GM18517 (cell line): ENCODE measurements at regions not wholly inside any gene's neighbourhood (a gene's known extent, or its start where the extent isn't known, plus 50 kb on each side); places are given as distances from the start of the nearest gene placed in this dataset.

Experiments used
- ATAC-seq: cut with Tn5 transposase; IDR thresholded peaks from one replicate; pipeline ENCODE4 v1.9.1; 2021; ENCODE audit warnings: mild to moderate bottlenecking, moderate library complexity; ENCODE audit not compliant: unreplicated experiment

- ATAC-seq, result no peak
Observed at GRCh38 chr2:145366341-145366740, 846.4 kb upstream of the ZEB2 start.

DNA sequence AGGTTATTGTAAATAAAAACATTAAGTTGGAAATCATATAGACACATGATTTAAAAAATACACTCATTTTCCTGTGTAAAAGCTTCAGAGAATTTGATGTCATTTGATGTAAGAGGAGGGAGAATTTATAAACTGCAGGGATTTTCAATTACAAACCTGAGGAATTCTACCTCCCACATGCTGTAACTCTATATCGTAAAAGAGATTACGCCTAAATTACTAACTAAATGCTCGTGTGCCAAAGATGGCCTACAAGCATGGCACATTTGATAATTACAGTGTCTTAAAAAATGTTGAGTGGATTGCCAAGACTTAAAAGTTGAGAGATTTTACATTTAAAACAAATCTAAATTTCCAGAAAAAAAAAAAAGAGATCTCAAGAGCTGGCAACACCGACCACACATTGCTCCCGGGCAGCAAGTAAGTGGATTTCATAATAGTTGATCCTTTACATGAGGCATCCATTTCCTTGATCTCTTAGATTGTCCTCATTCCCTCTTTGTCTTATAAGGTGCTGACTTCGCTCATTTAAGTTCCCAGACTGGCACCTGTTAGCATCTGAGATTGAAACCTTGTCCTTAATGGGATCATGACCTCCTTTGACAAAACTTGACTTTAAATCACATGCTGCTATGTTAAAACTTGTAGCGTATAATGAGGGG, 840.3 kb upstream of the ZEB2 start:
- ATAC-seq, result no peak

DNA sequence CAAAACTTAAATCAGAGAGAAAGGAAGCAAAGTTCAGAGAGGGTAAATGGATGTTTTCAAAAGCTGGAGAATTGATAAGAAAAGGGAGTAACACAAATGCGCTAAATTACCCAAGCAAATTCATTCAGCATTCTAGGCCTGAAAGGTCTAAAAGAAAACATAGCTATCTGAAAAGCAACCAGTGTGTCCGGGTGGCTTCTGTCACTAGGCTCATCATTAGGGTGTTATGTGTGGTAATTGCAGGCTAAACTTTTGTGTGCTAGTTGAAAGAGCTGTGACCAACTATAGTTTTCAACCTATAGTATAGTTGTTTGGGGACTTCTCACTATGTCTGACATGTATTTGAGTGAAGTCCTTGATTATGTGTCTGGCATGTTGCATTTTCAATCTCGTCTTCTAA, 839.6 kb upstream of the ZEB2 start:
- ATAC-seq, result no peak

GRCh38 chr2:145356056-145356455, 836.1 kb upstream of the ZEB2 start:
- ATAC-seq, result no peak

DNA sequence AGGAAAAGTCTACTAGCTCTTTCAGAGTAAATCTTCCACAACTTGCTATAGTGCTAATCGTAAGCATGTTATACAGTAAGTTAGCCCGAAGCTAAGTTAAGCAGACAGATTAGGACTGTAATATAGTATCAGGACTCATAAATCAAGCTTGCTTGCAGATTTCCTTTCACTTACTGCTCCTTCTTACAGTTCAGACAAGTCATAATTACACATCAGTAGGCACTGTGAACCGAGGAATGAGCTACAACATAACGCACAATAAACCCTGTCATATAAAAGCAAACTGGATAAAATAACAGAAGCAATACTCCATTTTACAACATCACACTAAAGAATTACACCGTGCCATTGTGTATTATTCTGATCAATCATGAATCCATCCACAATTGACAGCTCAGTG, 832.6 kb upstream of the ZEB2 start:
- no peak for ATAC-seq

DNA sequence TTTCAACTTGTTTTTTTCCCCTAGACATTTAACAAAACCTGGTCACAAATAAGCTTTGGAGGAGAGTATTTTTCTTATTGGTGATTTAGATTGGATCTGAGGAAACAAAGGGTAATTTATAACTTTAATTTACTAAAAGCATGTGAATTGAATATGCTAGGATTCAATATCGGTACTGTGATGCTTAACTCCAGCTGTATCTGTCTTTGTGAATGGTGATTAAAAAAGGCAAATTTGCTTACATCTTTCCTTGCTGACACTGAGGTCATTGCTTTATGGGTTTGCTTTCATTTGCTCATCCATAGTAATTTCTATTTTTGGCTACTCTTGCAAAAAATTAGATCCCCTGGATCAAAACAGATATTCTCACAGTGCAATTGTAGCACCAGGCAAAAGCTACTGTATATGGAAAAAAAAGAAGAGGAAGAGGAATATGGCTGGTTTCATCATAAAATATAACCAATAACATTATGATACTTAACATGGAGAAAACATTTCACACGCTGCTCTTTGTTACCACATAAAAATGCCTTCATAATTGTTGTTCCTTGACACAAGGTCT, 832.0 kb upstream of the ZEB2 start:
- ATAC-seq, result no peak

DNA sequence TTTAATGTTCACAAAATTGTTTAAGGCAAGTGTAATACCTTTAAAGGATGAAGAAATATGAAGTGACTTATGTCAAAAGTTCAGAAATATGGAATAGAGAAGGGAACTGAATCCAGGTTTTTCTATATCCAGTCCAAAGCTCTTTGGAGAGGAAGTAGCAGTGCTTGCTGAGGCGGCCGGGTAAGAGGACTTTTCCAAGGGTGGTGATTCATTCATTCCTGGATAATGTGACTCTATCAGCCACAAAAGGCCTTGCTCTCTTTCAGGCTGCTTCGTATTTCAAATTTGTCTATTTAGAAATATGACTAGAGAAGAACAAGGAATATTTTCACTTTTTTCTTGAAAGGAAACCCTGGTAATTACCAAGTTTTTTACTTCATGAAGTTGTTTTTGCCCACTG, 830.1 kb upstream of the ZEB2 start:
- ATAC-seq, result no peak

DNA sequence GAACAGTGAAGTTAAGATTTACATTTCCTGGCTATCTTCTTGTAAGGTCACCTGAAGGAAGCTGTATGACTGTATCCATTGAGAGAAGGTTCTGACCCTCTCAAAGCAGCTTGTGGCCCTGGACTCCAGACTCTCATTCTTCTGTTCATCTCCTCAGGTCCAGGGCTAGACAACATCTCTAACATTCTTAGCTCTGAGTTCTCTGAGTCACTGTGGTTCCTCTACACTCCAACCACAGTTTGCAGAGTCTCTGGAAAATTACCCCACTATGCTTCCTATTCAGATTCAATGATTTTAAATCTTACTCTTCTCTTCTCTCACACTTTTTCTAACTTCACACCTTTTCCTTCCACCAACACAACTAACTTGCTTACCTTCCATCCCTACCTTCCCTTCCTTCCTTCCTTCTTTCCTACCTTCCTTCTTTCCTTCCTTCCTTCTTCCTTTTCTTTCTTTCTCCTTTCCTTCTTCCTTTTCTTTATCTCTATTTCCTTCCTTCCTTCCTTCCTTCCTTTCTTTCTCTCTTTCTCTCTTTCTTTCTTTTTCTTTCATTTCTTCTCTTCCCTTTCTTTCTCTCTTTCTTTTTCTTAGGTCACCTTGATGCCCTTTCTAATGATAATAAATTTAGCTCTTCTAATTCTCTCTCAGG, 824.3 kb upstream of the ZEB2 start:
- ATAC-seq, result no peak

DNA sequence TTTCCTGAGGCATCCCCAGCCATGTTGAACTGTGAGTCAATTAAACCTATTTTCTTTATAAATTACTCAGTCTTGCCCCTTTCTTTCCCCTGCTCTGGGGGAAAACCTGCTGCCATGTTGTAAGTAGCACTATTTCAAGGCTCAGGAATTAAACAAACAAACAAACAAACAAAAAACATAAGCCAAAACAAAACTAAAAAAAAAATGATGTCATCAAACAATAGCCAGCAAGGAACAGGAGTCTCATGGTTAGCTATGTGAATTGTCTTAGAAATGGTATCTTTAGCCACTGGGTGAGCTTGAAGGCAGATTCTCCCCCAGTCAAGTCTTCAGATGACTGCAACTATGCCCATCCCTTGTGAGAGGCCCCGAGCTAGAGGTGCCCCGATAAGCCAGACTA, 823.4 kb upstream of the ZEB2 start:
- ATAC-seq, result no peak

- no peak for ATAC-seq
Observed at GRCh38 chr2:145341536-145341935, 821.6 kb upstream of the ZEB2 start.

DNA sequence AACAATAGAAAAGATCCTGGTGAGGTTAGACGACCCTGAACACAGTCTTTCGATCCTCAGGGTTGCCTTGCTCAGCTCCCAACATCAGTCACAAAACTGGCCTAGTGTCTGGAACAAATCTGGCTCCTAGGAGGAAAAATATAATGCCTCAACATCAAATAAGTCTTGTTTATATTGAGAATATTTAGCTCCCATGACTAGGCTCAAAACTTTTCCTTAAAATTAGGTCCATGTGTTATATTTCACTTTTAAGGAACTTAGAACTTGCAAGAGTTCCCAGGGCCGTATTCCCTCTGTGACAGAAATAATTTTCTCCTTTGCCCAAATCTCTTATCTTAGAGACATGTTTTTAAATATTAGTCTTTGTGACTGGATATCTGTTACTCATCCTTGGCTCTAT, 819.7 kb upstream of the ZEB2 start:
- no peak for ATAC-seq

DNA sequence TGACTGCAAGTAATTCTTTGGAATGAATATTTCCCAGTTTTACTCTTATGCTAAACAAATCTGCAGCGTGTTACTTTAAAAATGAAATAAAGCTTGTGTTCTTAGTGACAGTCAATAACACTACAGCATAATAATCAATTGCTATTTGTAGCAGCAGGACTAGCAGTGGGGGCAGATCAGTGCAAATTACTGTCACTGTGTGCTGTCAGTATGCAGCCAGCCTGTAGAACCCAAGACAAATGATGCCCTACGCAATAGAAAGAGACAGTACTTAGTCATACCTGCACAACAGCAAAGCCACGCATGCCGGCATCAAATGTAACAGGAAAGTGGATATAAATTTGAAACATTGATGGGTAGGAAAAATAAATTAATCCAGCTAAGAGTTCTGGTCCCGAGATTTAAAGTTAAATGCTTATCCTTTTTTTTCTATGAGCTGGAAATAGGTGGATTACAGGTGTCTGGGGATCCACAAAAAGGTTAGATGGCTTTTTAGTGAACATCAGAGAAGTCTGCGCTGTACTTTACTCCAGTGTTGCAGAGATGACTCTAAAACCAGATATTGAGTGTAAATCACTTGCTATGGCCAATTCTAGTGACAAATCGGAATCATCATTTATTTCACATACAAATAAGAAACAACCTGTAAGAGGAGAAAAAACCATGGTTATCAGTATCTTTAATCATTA, 812.4 kb upstream of the ZEB2 start:
- no peak for ATAC-seq

DNA sequence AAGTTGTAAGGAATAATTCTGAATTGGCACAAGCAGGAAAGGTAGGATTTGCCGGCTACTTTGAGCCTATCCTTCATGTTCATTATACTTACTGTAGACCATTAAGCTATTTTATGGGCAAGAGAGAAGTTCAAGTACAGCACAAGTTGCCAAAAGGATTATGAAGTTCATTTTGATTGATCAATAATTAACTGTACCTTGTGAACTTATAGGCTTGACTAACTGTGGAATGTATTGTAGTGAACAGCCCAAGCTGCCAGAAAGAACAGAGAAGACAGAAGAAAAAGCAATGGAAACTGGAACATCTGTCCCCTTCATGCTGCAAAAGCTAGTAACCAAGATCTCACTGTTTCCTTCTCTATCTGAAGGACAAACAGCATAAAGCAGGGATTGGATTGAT, 810.1 kb upstream of the ZEB2 start:
- no peak for ATAC-seq

GRCh38 chr2:145325485-145325884, 805.6 kb upstream of the ZEB2 start:
- ATAC-seq, result no peak

DNA sequence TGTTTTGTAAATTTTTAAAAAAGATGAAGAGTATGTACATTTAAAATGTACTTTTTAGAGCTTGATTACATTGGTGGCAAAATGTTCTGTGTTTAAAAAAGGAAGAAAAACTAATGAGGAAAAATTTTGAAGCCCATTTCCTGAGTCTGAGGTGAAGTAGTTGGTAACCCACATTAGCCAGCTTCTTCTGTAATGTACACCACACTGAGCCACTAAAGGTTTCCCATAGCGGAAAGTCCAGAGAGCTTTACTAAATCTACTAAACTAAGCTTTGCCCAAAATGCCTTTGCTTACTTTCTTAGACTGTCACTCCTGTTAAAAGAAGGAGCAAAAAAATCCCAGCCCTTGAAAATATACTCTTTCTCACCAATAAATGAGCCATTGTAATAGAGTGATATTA, 804.8 kb upstream of the ZEB2 start:
- no peak for ATAC-seq

DNA sequence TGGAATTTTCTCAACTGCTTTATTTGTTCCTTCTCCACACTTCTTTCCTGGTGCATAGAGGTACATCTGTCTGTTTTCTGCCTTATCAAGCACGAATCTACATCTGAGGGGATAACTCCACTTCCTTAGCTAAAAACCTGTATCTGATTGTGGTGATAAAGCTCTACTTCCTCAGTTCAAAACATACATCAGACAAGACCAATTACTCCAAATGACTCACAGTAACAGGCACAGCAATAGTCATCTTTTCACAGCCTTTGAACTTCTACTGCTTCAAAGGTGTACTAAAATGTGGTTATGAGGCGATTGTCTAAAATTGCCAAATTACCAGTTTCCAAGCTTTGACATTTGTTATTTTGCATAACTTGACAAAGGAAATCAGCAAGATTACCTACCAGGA, 803.6 kb upstream of the ZEB2 start:
- ATAC-seq, result no peak

DNA sequence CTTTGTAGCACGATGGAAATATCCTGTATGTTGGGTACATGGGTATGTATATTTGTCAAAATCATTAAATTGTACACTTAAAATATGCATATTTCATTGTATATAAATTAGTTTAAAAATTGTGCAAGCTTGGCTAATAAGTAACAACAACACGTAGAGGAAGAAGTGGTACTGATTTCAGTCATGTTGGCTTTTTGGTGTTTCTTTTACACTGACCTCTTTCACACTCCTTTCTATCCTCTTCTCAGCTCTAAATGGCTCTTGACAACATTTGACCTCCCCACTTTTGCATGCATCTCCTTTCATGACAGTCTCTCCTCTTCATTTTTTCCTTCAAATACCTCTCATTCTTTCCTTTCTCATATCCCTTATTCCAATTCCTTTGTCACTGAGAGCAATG, 801.4 kb upstream of the ZEB2 start:
- ATAC-seq, result peak; percentile 66

- ATAC-seq, result no peak
Observed at GRCh38 chr2:145316496-145316895, 796.6 kb upstream of the ZEB2 start.

GRCh38 chr2:145315053-145315452, 795.1 kb upstream of the ZEB2 start:
- no peak for ATAC-seq

GRCh38 chr2:145314119-145314633, 794.3 kb upstream of the ZEB2 start:
- ATAC-seq, result no peak

GRCh38 chr2:145305889-145306288, 786.0 kb upstream of the ZEB2 start:
- ATAC-seq, result no peak

DNA sequence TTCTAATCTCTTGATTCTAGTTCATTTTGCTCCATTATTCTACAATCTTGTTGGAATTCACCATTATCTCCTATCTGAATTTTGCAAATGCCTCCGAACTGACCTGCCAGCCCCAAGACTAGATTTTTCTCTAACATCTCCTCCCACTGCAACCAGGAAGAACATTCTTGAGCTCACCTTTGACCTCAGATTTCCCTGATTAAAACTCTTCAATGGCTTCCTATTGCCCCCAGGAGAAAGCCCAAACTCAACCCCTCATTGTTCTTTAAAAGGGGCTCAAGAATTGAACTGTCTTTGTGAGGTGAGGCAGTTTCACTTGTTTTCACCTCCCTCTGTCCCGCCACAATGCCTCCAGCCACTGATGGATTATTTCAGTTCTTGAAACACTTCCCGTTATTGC, 784.6 kb upstream of the ZEB2 start:
- no peak for ATAC-seq
